ENCODE measurements at regions not wholly inside any gene's neighbourhood (a gene's known extent, or its start where the extent isn't known, plus 50 kb on each side); places are given as distances from the start of the nearest gene placed in this dataset.

- no peak for TF ChIP-seq CTCF (IDR thresholded peaks at IDR 0.05; ENCODE audit: low read length)
- TF ChIP-seq EZH2 (IDR thresholded peaks at IDR 0.05; ENCODE audit: borderline replicate concordance, low read length): no peak
Observed at GRCh38 chr14:61618448-61618847, 76.9 kb upstream of the HIF1A start.

Measured in OCI-LY1 (cell line).